Trophoblast cell (in vitro differentiated cells and primary cell): ENCODE measurements at regions not wholly inside any gene's neighbourhood (a gene's known extent, or its start where the extent isn't known, plus 50 kb on each side); places are given as distances from the start of the nearest gene placed in this dataset.
A peak's percentile ranks its signal among the peaks of the same experiment; 100 is the strongest.
"Not testable (repeated sequence)": the region's sequence is repeated elsewhere in the genome, so short reads cannot be mapped to it uniquely, and the experiment has no call there.

Experiments used
- DNase-seq, 2 donors: peaks; one replicate each; pipeline ENCODE4 v3.0.0-alpha.2; 2016
- H2AFZ ChIP-seq: 2 replicates; pipeline ENCODE4 v1.6.1; 2013; ENCODE audit warnings: low read length, moderate library complexity, mild to moderate bottlenecking; ENCODE audit not compliant: insufficient read depth, poor library complexity
- H2AK5ac ChIP-seq: 2 replicates; pipeline ENCODE4 v1.6.1; 2013; ENCODE audit warnings: mild to moderate bottlenecking, low read length
- H2BK120ac ChIP-seq: 2 replicates; pipeline ENCODE4 v1.6.1; 2013; ENCODE audit warnings: low read length, mild to moderate bottlenecking, moderate library complexity; ENCODE audit not compliant: insufficient read depth, poor library complexity
- H2BK12ac ChIP-seq: 2 replicates; pipeline ENCODE4 v1.6.1; 2013; ENCODE audit warnings: mild to moderate bottlenecking, low read length, moderate library complexity
- H2BK5ac ChIP-seq: 2 replicates; pipeline ENCODE4 v1.6.1; 2013; ENCODE audit warnings: low read length, low read depth, moderate library complexity, mild to moderate bottlenecking; ENCODE audit not compliant: poor library complexity
- H3K14ac ChIP-seq: 2 replicates; pipeline ENCODE4 v1.6.1; 2013; ENCODE audit warnings: mild to moderate bottlenecking, low read length
- H3K18ac ChIP-seq: 2 replicates; pipeline ENCODE4 v1.6.1; 2013; ENCODE audit warnings: mild to moderate bottlenecking, low read length
- H3K23ac ChIP-seq: 2 replicates; pipeline ENCODE4 v1.6.1; 2013; ENCODE audit warnings: low read length
- H3K27ac ChIP-seq: 2 replicates; pipeline ENCODE4 v1.5.1; 2013; ENCODE audit warnings: low read depth, mild to moderate bottlenecking, inconsistent platforms, low read length, moderate library complexity
- H3K27me3 ChIP-seq: 2 replicates; pipeline ENCODE4 v1.6.1; 2013; ENCODE audit warnings: inconsistent platforms, mild to moderate bottlenecking, low read length, moderate library complexity; ENCODE audit not compliant: insufficient read depth
- H3K36me3 ChIP-seq, 2 experiments: 1 replicate in 1 of 2; 2 replicates in 1 of 2; pipeline ENCODE4 v1.6.1; 2013; ENCODE audit warnings: low read length in 2 of 2, mild to moderate bottlenecking in 2 of 2, moderate library complexity in 1 of 2; ENCODE audit not compliant: insufficient read depth in 2 of 2, control insufficient read depth in 1 of 2
- H3K4ac ChIP-seq: 2 replicates; pipeline ENCODE4 v1.6.1; 2013; ENCODE audit warnings: low read depth, mild to moderate bottlenecking, low read length, moderate library complexity
- H3K4me1 ChIP-seq, 2 experiments: 1 replicate in 1 of 2; 2 replicates in 1 of 2; pipeline ENCODE4 v1.6.1; 2013; ENCODE audit warnings: low read length in 2 of 2, mild to moderate bottlenecking in 2 of 2, moderate library complexity in 1 of 2; ENCODE audit not compliant: insufficient read depth in 2 of 2, control insufficient read depth in 1 of 2
- H3K4me2 ChIP-seq: 2 replicates; pipeline ENCODE4 v1.6.1; 2013; ENCODE audit warnings: inconsistent platforms, mild to moderate bottlenecking, low read length, moderate library complexity
- H3K4me3 ChIP-seq: 2 replicates; pipeline ENCODE4 v1.5.1; 2013; ENCODE audit warnings: mild to moderate bottlenecking, low read depth, low read length, inconsistent platforms
- H3K79me1 ChIP-seq: one replicate; pipeline ENCODE4 v1.6.1; 2013; ENCODE audit warnings: low read length
- H3K79me2 ChIP-seq: 2 replicates; pipeline ENCODE4 v1.6.1; 2013; ENCODE audit warnings: low read length, mild to moderate bottlenecking; ENCODE audit not compliant: control insufficient read depth, insufficient read depth, poor library complexity
- H3K9ac ChIP-seq: 2 replicates; pipeline ENCODE4 v1.6.1; 2013; ENCODE audit warnings: mild to moderate bottlenecking, low read length
- H3K9me3 ChIP-seq: 2 replicates; pipeline ENCODE4 v1.6.1; 2013; ENCODE audit warnings: low read depth, mild to moderate bottlenecking, control low read depth, inconsistent platforms, low read length; ENCODE audit not compliant: insufficient read depth
- H4K12ac ChIP-seq: 2 replicates; pipeline ENCODE4 v1.6.1; 2013; ENCODE audit warnings: low read depth, mild to moderate bottlenecking, low read length, moderate library complexity
- H4K8ac ChIP-seq: 2 replicates; pipeline ENCODE4 v1.6.1; 2013; ENCODE audit warnings: low read depth, mild to moderate bottlenecking, low read length, moderate library complexity
- H4K91ac ChIP-seq: one replicate; pipeline ENCODE4 v1.6.1; 2013; ENCODE audit warnings: low read depth, mild to moderate bottlenecking, low read length, moderate library complexity
- WGBS: extraction: QIAGEN DNeasy Blood & Tissue Kit; methylation state at CpG from one replicate; pipeline ENCODE4 v1.1.7; 2013; ENCODE audit warnings: missing lambda C conversion rate; ENCODE audit not compliant: insufficient read length, insufficient coverage; ENCODE audit errors: extremely low coverage; 5-methylcytosine and 5-hydroxymethylcytosine counted together

DNA sequence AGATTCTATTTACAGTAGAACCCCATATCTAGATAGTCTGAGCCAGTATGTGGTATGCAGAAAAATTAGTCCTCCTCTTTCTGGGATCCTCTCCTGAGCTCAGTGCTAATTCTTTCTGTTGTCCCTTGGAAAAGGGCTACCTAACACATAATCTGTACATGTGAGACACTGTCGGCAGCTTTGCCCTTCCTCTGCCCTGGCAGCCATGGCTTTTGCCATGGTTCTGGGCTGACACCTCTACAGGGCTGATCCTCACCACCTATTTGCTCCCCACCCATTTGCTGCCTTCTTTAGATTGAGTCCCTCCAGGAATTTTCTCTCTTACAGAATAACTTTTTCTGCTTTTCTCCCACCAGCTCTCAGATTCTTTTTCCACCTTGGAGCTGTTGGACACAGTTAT lies 64.7 kb upstream of the MAP9 start:
- H3K14ac ChIP-seq: no peak overlapping the region
- H3K4me2 ChIP-seq: no peak overlapping the region
- no peak overlapping the region for H3K23ac ChIP-seq
- H3K27ac ChIP-seq: no peak overlapping the region
- H3K4me1 ChIP-seq: no peaks in the 10 kb centered on the region
- no peaks in the 10 kb centered on the region for H3K27me3 ChIP-seq
- no peak overlapping the region for H4K8ac ChIP-seq
- H3K79me2 ChIP-seq: no peaks in the 10 kb centered on the region
- no peak overlapping the region for H2BK120ac ChIP-seq
- H3K9ac ChIP-seq: no peak overlapping the region
- no peaks in the 10 kb centered on the region for H3K79me1 ChIP-seq
- no peaks in the 10 kb centered on the region for H3K9me3 ChIP-seq
- DNase-seq: no peak
- WGBS: no CpG with 5 or more reads among the region's 1 CpG
- H4K91ac ChIP-seq: no peak overlapping the region
- H3K36me3 ChIP-seq: no peaks in the 10 kb centered on the region
- H3K4me3 ChIP-seq: no peak overlapping the region
- H3K18ac ChIP-seq: no peak overlapping the region
- no peak overlapping the region for H2BK5ac ChIP-seq
- H2BK12ac ChIP-seq: no peak overlapping the region
- H2AFZ ChIP-seq: no peak overlapping the region
- no peak overlapping the region for H2AK5ac ChIP-seq
- no peak overlapping the region for H3K4ac ChIP-seq
- H4K12ac ChIP-seq: no peak overlapping the region

DNA sequence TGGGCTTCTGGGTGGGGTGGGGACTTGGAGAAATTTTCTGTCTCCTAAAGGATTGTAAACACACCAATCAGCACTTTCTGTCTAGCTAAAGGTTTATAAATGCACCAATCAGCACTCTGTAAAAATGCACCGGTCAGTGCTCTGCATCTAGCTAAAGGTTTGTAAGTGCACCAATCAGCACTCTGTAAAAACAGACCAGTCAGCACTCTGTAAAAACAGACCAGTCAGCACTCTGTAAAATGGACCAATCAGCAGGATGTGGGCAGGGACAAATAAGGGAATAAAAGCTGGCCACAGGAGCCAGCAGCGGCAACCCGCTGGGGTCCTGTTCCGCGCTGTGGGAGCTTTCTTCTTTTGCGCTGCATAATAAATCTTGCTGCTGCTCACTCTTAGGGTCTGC lies 63.0 kb upstream of the MAP9 start:
- H3K14ac ChIP-seq, H3K23ac ChIP-seq, H2BK12ac ChIP-seq, H4K8ac ChIP-seq, H3K4ac ChIP-seq, H3K18ac ChIP-seq, H3K9me3 ChIP-seq, H3K79me1 ChIP-seq, DNase-seq, H3K4me2 ChIP-seq, H4K12ac ChIP-seq, H3K9ac ChIP-seq, H3K27me3 ChIP-seq, H3K4me3 ChIP-seq, H2AK5ac ChIP-seq, H2BK5ac ChIP-seq, H2BK120ac ChIP-seq, H3K27ac ChIP-seq, H4K91ac ChIP-seq, H2AFZ ChIP-seq, H3K36me3 ChIP-seq, H3K4me1 ChIP-seq, H3K79me2 ChIP-seq: not testable (repeated sequence)
- no CpG with 5 or more reads among the region's 6 CpGs for WGBS

DNA sequence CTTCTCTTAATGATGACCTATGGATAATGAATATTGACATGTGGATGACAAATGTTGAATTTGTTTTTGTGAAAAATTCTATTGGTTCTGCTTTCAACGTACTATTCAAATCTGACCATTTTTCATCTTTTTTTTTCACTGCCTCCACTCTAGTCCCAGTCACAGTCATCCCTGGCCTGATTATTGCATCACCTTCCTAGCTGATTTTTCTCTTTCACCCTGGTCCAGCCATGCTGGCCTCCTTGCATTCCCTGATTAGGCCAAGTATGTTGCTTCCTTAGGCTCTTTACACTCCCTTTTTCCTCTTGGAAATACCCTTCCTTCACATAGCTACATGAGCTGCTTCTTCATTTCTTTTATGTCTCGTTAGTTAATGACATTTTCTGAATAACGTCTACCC lies 58.1 kb upstream of the MAP9 start:
- no peak overlapping the region for H2BK12ac ChIP-seq
- no peak overlapping the region for H3K14ac ChIP-seq
- H3K9ac ChIP-seq: no peak overlapping the region
- no peak overlapping the region for H2BK5ac ChIP-seq
- no CpG with 5 or more reads among the region's 3 CpGs for WGBS
- H3K18ac ChIP-seq: no peak overlapping the region
- H3K4me1 ChIP-seq: no peaks in the 10 kb centered on the region
- H3K4ac ChIP-seq: no peak overlapping the region
- H2AK5ac ChIP-seq: no peak overlapping the region
- no peak overlapping the region for H4K91ac ChIP-seq
- H3K23ac ChIP-seq: no peak overlapping the region
- H2AFZ ChIP-seq: no peak overlapping the region
- H3K4me3 ChIP-seq: no peak overlapping the region
- H3K27me3 ChIP-seq: no peaks in the 10 kb centered on the region
- H3K79me1 ChIP-seq: no peaks in the 10 kb centered on the region
- no peak overlapping the region for H3K4me2 ChIP-seq
- no peaks in the 10 kb centered on the region for H3K79me2 ChIP-seq
- H3K36me3 ChIP-seq: no peaks in the 10 kb centered on the region
- H4K12ac ChIP-seq: no peak overlapping the region
- peak; percentile 52 to 77 for DNase-seq
- H2BK120ac ChIP-seq: no peak overlapping the region
- no peaks in the 10 kb centered on the region for H3K9me3 ChIP-seq
- H4K8ac ChIP-seq: no peak overlapping the region
- H3K27ac ChIP-seq: no peak overlapping the region

DNA sequence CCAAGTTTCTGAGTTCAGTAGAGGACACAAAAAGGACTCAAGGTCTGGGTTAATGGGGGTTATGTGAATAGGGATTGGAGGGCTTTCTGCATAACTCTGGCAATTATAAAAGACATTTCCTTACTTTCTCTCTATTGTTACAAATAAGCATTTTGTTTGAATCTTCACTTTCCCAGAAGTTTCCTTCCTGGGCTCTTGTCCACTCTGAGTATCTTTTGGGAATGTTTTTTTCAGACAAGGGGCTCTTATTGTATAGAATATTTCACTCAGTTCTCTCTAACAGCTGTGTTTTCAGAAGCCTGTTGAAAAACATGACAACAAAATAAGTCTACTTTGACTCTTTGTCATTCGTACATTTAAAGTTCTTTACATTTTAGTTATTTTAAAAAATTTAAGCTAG lies 57.6 kb upstream of the MAP9 start:
- no peak overlapping the region for H3K4me3 ChIP-seq
- H3K27me3 ChIP-seq: no peaks in the 10 kb centered on the region
- no peak overlapping the region for H4K91ac ChIP-seq
- H2BK12ac ChIP-seq: no peak overlapping the region
- no peak overlapping the region for H3K27ac ChIP-seq
- WGBS: no CpG with 5 or more reads among the region's 1 CpG
- no peak overlapping the region for H3K23ac ChIP-seq
- H2AFZ ChIP-seq: no peak overlapping the region
- H3K79me1 ChIP-seq: no peaks in the 10 kb centered on the region
- no peak overlapping the region for H2BK5ac ChIP-seq
- no peak overlapping the region for H2BK120ac ChIP-seq
- no peaks in the 10 kb centered on the region for H3K9me3 ChIP-seq
- H3K36me3 ChIP-seq: no peaks in the 10 kb centered on the region
- no peak overlapping the region for H3K9ac ChIP-seq
- H3K79me2 ChIP-seq: no peaks in the 10 kb centered on the region
- no peak overlapping the region for H3K4ac ChIP-seq
- no peak overlapping the region for H3K14ac ChIP-seq
- no peak overlapping the region for H2AK5ac ChIP-seq
- no peak overlapping the region for H3K4me2 ChIP-seq
- no peak overlapping the region for H4K12ac ChIP-seq
- peak in 1 of 2 donors; percentile 2 for DNase-seq
- H4K8ac ChIP-seq: no peak overlapping the region
- no peak overlapping the region for H3K18ac ChIP-seq
- H3K4me1 ChIP-seq: no peaks in the 10 kb centered on the region
